Retinal pigment epithelial cell (primary cell): ENCODE measurements at regions not wholly inside any gene's neighbourhood (a gene's known extent, or its start where the extent isn't known, plus 50 kb on each side); places are given as distances from the start of the nearest gene placed in this dataset.
"Not testable (repeated sequence)": the region's sequence is repeated elsewhere in the genome, so short reads cannot be mapped to it uniquely, and the experiment has no call there.

ENCODE experiments used
- DNase-seq: peaks from one replicate; pipeline ENCODE4 v3.0.0-alpha.2; 2010; ENCODE audit warnings: low read depth
- H3K4me3 ChIP-seq: 2 replicates; pipeline ENCODE4 v1.5.1; 2011; ENCODE audit warnings: mild to moderate bottlenecking, low read length, control low read depth, moderate library complexity
- TF ChIP-seq, protein P1 (sequence below): conservative IDR thresholded peaks from 2 replicates; pipeline ENCODE4 v1.5.1; 2011; ENCODE audit warnings: low read depth, low read length, control low read depth, inconsistent platforms

DNA sequence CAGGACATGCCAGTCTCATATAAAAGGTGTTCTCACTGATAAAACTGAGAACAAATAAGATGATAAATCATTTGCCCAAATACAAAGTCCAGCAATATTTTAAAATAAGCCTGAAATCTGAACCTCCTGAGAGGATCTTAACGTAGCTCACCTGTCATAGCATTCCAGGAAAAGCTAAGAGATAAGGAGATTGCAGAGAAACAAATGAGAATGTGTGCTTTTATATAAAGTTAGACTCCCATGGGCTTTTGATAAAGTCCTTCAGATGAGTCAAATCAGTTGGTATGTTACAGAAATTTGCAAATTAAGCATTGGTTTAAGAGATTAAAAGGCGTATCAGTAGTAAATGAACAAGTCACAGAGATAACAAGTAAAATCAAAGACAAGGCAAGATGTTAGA, 452.9 kb upstream of the CHAC2 start:
- DNase-seq: no peak
- H3K4me3 ChIP-seq: no peak overlapping the region

GRCh38 chr2:53313644-53314043, 454.0 kb upstream of the CHAC2 start:
- DNase-seq: not testable (repeated sequence)

More for the DNA sequence above, 452.9 kb upstream of the CHAC2 start:
- TF ChIP-seq, protein P1, sequence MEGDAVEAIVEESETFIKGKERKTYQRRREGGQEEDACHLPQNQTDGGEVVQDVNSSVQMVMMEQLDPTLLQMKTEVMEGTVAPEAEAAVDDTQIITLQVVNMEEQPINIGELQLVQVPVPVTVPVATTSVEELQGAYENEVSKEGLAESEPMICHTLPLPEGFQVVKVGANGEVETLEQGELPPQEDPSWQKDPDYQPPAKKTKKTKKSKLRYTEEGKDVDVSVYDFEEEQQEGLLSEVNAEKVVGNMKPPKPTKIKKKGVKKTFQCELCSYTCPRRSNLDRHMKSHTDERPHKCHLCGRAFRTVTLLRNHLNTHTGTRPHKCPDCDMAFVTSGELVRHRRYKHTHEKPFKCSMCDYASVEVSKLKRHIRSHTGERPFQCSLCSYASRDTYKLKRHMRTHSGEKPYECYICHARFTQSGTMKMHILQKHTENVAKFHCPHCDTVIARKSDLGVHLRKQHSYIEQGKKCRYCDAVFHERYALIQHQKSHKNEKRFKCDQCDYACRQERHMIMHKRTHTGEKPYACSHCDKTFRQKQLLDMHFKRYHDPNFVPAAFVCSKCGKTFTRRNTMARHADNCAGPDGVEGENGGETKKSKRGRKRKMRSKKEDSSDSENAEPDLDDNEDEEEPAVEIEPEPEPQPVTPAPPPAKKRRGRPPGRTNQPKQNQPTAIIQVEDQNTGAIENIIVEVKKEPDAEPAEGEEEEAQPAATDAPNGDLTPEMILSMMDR: no peak

DNA sequence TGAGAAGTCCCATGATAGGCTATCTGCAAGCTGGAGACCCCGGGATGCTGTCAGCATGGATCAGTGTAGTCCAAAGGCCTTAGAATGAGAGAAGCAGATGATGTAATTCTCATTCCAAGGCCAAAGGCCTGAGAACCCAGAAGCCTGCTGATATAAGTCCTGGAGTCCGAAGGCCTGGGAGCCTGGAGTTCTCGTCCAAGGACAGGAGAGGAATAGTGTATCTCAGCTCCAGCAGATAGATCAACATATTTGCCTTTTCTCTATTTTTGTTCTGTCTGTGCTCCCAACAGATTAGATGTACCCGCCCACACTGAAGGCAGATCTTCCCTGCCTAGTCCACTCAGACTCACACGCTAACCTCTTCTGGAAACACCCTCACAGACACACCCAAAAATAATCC, 454.9 kb upstream of the CHAC2 start:
- no peak for DNase-seq
- TF ChIP-seq, protein P1: no peak

More at GRCh38 chr2:53313644-53314043, 454.0 kb upstream of the CHAC2 start:
- H3K4me3 ChIP-seq: not testable (repeated sequence)

DNA sequence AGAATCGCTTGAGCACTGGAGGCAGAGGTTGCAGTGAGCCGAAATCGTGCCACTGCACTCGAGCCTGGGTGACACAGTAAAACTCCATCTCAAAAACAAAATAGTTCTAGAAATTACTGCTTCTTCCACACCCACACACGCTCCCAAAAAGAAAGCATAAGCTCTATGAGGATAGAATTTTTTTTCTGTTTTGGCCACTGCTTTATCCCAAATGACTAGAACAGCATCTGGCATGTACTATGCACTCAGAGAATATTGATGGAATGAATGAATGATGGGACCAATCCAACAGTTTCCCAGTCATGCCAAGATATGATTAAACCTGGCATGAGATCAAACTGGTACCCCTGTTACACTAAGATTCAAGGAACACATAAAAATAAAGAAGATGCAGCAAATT, 455.4 kb upstream of the CHAC2 start:
- no peak for DNase-seq
- TF ChIP-seq, protein P1: no peak

More for the DNA sequence above, 454.9 kb upstream of the CHAC2 start:
- no peak overlapping the region for H3K4me3 ChIP-seq

GRCh38 chr2:53303012-53303578, 464.5 kb upstream of the CHAC2 start:
- DNase-seq: no peak
- TF ChIP-seq, protein P1: no peak
- H3K4me3 ChIP-seq: no peak overlapping the region

More for the DNA sequence above, 455.4 kb upstream of the CHAC2 start:
- no peak overlapping the region for H3K4me3 ChIP-seq

DNA sequence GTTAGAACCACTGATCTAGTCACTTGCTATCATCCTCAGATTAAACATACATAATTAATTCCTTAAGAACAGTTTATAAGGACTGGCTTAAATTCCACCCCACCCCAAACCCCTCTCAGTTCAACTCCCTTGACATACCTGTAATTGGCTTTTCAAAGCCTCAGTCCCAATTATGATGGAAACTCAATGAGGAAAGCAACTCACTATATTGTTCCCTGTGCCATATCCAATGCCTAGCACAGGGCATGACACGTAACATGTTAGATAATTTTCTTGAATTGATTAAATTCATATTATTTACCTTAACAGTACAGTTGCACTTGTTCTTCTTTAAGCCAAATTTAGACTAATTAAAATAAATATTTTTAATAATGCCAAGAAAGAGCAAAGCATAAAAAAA, 465.1 kb upstream of the CHAC2 start:
- no peak overlapping the region for H3K4me3 ChIP-seq
- TF ChIP-seq, protein P1: no peak
- no peak for DNase-seq

DNA sequence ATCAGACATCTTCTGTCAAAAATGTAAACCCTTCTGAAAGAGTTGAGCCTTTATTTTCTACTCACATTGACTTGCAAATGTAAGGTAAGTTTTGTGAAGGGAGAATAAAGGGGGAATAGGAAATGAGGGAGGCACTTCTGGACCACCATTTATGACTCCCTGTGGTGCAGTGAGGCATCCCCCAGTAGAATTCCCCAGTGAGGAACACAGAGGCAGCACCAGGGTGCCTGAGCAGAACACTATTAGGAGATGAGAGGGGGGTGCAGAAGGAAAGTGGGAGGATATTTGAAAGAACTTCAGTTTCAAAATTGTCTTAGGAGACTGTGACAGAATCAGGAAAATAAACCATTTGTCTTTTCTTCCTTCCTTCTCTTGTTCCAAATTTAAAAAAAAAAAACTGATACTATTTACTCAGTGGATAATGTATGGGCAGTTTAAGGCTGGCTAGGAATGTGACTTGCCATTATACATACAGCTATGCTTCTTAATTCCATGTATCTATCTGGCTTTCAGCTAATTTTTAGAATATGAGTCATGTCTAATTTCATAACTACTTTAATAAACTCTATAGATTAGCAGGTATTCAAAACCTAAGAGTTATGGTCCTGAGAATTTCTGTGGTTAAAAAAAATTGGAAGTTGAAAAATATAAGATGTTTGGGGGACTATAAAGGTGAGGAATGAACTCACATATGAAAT, 478.1 kb upstream of the CHAC2 start:
- TF ChIP-seq, protein P1: no peak
- peak; percentile 33 for DNase-seq

More for the DNA sequence above, 478.1 kb upstream of the CHAC2 start:
- H3K4me3 ChIP-seq: no peak overlapping the region
